Gastrocnemius medialis (tissue), 4 donors: ENCODE measurements at regions not wholly inside any gene's neighbourhood (a gene's known extent, or its start where the extent isn't known, plus 50 kb on each side); places are given as distances from the start of the nearest gene placed in this dataset.

Experiments used
- CTCF ChIP-seq, 5 experiments: fragments of 450-650 bp in 3 of 5; fragments of 200-600 bp in 2 of 5; sonication (generic) in 2 of 5; IDR thresholded peaks in 4 of 5; conservative IDR thresholded peaks in 1 of 5; 1 replicate in 4 of 5; 2 replicates in 1 of 5; pipeline ENCODE4 v1.5.1; 2016 to 2019; ENCODE audit warnings: antibody characterized with exemption in 5 of 5, mild to moderate bottlenecking in 3 of 5, moderate library complexity in 3 of 5
- POLR2A ChIP-seq, 2 donors: fragments of 450-650 bp; IDR thresholded peaks; one replicate each; pipeline ENCODE4 v1.6.1; 2017; ENCODE audit warnings: antibody characterized with exemption in 2 of 2, mild to moderate bottlenecking in 2 of 2, moderate library complexity in 2 of 2

- TF ChIP-seq CTCF (IDR thresholded peaks at IDR 0.05 in 4 of 5, conservative IDR thresholded peaks at IDR 0.05 in 1 of 5) (no peak), POLR2A (IDR thresholded peaks at IDR 0.05) (no peak)
Observed at GRCh38 chr11:119878990-119879389, 150.0 kb upstream of the NECTIN1 start.
